GM19023 (cell line): ENCODE measurements at regions not wholly inside any gene's neighbourhood (a gene's known extent, or its start where the extent isn't known, plus 50 kb on each side); places are given as distances from the start of the nearest gene placed in this dataset.
"Not testable (repeated sequence)": the region's sequence is repeated elsewhere in the genome, so short reads cannot be mapped to it uniquely, and the experiment has no call there.

Source experiments
- ATAC-seq: cut with Tn5 transposase; IDR thresholded peaks from one replicate; pipeline ENCODE4 v1.9.1; 2021; ENCODE audit warnings: mild to moderate bottlenecking, moderate library complexity; ENCODE audit not compliant: unreplicated experiment

DNA sequence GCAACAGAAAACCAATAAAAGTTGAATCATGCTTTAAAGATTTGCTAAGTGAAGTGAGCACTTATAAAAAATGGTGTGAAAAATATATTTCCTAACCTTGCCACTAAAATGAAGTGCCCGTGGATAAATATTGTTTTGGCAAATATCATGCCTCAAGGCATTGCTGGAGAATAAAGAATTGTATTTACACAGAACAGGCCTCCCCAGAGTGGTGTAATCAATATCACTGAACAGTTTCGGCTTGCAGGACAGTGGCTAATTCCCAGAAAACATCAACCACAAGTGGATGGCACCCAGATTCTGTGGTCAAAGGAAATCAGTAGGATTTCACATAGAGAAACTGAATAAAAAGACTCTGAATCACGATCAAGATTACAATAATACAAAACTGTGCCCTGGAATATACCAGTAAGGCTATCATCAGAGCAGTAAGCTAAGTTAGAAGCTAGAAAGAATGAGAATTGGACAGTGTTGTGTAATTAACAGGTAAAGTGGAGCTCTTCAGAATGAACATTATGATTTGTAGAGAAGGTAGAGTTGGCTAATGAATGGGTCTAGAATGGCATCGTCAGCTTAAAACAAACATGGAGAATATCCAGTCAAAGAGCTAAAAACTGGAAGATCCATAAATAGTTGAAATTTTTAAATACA is 1026.9 kb upstream of the ADGRB3 start:
- ATAC-seq, result no peak

- no peak for ATAC-seq
Observed at GRCh38 chr6:67606906-67607828, 1027.9 kb upstream of the ADGRB3 start.

DNA sequence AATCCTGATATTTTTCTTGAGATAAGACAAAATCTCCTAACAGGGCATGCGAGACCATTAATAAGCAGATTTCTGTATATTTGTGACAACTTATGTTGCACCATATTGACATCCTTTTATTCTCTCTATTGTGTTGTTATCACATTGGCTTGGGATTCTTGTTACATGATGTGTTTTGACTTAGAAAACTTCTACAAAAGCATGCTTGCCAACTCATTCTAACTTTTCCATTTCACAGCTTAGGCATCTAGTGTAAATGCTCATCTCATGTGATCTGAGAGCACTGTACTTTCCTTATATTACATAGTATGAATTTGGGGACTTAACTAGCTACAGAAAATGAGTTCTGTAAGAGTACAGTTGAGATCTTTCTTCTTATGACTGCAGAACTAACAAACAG is 1040.7 kb upstream of the ADGRB3 start:
- ATAC-seq, result no peak

- ATAC-seq, result no peak
Observed at GRCh38 chr6:67593247-67593646, 1041.8 kb upstream of the ADGRB3 start.

DNA sequence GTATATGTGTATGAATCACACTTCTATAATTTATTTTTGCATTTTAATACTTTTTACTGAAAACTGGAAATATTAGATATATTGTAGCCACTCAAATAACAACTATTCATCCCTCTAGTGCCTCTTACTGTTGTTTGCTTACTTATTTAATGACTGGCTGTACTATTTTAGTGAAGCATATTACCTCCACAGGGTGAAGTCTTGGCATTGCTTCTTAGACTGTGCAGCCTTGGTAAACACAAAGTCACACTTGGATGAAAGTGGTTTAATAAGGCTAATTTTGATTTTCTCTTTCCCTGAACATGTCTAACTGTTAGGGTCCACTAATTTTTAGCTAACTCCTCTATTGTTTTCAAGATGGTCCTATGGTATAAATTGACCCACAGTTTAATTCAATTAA is 1043.2 kb upstream of the ADGRB3 start:
- ATAC-seq, result no peak

GRCh38 chr6:67567842-67568241 is 1067.2 kb upstream of the ADGRB3 start:
- ATAC-seq, result no peak

GRCh38 chr6:67563671-67564070 is 1071.4 kb upstream of the ADGRB3 start:
- ATAC-seq, result no peak

GRCh38 chr6:67560068-67560467 is 1075.0 kb upstream of the ADGRB3 start:
- no peak for ATAC-seq

DNA sequence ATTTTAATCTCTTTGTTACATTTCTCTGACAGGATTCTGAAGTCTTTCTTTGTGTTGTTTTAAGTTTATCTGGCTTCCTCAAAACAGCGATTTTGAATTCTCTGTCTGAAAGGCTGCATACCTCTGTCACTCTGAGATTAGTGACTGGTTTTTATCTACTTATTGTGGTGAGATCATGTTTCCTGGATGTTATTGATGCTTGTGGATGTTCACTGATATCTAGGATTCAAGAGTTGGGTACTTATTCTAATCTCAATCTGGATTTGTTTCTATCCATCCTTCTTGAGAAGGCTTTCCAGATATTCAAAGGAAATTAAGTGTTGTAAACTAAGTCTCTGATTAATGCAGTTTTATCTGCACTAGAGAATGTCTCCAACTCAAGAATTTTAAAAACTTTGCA is 1076.1 kb upstream of the ADGRB3 start:
- no peak for ATAC-seq

- no peak for ATAC-seq
Observed at GRCh38 chr6:67544851-67545452, 1090.1 kb upstream of the ADGRB3 start.

DNA sequence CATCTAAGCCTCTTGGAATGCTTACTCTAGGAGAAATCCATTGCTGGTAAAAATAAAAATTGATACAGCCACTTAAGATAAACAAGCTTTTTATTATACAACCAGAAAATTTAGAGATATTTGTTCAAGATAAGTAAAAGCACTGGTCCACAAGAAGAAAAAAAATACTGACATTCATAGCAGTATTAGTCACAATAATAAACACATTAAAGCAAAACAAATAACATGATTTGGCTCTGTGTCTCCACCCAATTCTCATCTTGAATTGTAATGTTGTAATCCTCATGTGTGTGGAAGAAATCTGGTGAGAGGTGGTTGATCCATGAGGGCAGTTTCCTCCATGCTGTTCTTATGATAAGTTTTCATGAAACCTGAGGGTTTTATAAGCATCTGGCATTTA is 1093.5 kb upstream of the ADGRB3 start:
- no peak for ATAC-seq

DNA sequence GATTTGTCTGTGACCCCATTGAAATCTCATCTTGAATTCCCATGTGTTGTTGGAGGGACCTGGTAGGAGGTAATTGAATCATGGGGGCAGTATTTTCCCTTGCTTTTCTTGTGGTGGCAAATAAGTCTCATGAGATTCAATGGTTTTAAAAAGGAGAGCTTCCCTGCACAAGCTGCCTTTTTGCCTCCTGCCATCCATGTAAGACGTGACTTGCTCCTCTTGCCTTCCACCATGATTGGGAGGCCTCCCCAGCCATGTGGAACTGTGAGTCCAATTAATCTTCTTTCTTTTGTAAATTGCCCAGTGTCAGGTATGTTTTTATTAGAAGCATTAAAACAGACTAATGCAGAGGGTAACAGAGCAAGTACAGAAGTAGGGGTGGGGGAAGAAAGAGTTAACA is 1097.0 kb upstream of the ADGRB3 start:
- no peak for ATAC-seq

- ATAC-seq, result no peak
Observed at GRCh38 chr6:67535946-67536345, 1099.1 kb upstream of the ADGRB3 start.

DNA sequence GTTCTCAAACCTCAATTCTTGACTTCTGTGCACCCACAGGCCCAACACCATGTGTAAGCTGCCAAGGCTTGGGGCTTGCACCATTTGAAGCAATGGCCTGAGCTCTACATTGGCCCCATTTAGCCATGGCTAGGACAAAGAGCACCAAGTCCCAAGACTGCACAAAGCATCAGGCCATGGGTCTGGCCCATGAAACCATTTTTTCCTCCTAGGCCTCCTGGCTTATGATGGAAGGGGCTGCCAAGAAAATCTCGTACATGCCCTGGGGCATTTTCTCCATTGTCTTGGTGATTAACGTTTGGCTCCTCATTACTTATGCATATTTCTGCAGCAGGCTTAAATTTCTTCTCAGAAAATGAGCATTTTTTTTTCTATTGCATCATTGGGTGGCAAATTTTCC is 1128.7 kb upstream of the ADGRB3 start:
- ATAC-seq, result no peak

DNA sequence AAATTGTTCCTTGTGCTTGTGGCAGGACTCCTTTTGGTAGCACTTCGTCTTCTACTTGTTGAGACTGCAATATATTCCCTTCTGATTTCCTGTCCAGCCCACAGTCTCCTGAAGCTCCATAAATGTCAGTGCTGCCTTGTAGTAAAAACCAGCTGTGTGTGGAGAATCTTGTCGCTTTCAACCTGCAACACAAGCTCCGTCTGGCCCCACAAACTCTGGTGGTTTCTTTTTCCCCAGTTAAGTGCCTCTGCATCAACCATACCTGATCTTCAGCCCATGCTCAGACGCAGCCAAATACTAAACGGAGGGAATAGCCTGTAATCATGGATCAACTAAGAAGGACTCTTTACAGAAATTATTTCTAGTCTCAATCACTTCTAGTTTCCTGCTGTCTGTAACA is 1133.3 kb upstream of the ADGRB3 start:
- no peak for ATAC-seq

GRCh38 chr6:67497749-67498148 is 1137.3 kb upstream of the ADGRB3 start:
- ATAC-seq, result no peak

- ATAC-seq, result no peak
Observed at GRCh38 chr6:67496191-67496590, 1138.9 kb upstream of the ADGRB3 start.

DNA sequence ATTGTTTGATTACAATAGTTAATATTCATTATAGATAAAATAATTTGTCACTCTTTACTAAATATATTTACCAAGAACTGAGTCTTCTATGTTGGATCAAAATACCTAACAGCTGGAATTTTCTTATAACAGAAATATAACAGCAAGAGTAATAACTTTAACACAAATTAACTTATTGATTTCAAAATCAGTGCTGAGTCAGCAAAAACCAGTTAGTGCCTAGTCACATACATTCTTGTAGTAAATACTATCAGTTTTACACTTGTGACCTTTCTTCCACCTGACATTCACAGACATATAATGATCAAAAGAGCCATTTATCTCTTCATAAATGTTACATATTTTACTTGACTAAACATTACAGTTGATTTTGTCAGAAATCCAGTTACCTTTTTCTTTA is 1141.4 kb upstream of the ADGRB3 start:
- no peak for ATAC-seq

DNA sequence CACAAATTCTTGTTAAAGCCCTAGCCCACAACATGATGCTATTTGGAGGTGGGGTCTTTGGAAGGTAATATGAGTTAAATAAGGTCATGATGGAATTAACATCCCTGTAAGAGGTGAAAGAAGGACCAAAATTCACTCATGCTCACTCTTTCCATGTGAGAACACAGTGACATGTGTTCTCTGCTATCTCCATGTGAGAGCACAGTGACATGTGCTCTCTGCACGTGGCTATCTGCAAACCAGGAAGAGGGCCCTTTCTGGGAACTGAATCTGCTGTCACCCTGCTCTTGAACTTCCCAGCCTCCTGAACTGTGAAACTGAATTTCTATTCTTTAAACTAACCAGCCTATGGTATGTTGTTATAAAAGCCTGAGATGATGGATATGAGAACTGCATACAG is 1159.4 kb upstream of the ADGRB3 start:
- ATAC-seq, result no peak

- ATAC-seq, result no peak
Observed at GRCh38 chr6:67467341-67467740, 1167.7 kb upstream of the ADGRB3 start.

DNA sequence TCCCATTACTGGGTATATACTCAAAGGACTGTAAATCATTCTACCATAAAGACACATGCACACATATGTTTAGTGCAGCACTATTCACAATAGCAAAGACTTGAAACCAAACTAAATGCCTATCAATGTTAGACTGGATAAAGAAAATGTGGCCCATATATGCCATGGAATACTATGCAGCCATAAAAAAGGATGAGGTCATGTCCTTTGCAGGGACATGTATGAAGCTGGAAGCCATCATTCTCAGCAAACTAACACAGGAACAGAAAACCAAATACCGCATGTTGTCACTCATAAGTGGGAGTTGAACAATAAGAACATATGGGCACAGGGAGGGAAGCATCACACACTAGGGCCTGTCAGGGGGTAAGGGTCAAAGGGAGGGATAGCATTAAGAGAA is 1172.4 kb upstream of the ADGRB3 start:
- not testable (repeated sequence) for ATAC-seq

GRCh38 chr6:67459556-67459955 is 1175.5 kb upstream of the ADGRB3 start:
- ATAC-seq, result no peak
